Ovary (tissue), 7 donors: ENCODE measurements at regions not wholly inside any gene's neighbourhood (a gene's known extent, or its start where the extent isn't known, plus 50 kb on each side); places are given as distances from the start of the nearest gene placed in this dataset.

ENCODE experiments used
- DNase-seq, 5 donors: peaks; one replicate each; pipeline ENCODE4 v3.0.0-alpha.2; 2019 to 2020
- H3K27ac ChIP-seq, 2 donors: fragments of 200-600 bp; one replicate each; pipeline versions ENCODE4 v1.5.1 to v1.8.0; 2019 to 2022
- H3K27me3 ChIP-seq: fragments of 200-600 bp; one replicate; pipeline ENCODE4 v1.8.0; 2022
- H3K36me3 ChIP-seq: fragments of 200-600 bp; sonication (generic); one replicate; pipeline ENCODE4 v1.5.1; 2019
- H3K4me1 ChIP-seq: one replicate; pipeline ENCODE4 v1.8.1; 2013; ENCODE audit warnings: mild to moderate bottlenecking, moderate library complexity; ENCODE audit not compliant: insufficient read depth
- H3K4me3 ChIP-seq: fragments of 200-600 bp; sonication (generic); one replicate; pipeline ENCODE4 v1.5.1; 2017
- H3K9me3 ChIP-seq, 2 donors: fragments of 200-600 bp in 1 of 2; sonication (generic) in 1 of 2; one replicate each; pipeline versions ENCODE4 v1.5.1 to v1.8.1; 2013 to 2019; ENCODE audit warnings: mild to moderate bottlenecking in 1 of 2, moderate library complexity in 1 of 2
- EP300 ChIP-seq: sonication (generic); formaldehyde crosslinking; IDR thresholded peaks from one replicate; pipeline ENCODE4 v1.6.1; 2017; ENCODE audit warnings: antibody characterized with exemption
- POLR2A ChIP-seq: fragments of 450-650 bp; IDR thresholded peaks from one replicate; pipeline ENCODE4 v1.6.1; 2017; ENCODE audit warnings: antibody characterized with exemption, mild to moderate bottlenecking, moderate library complexity
- WGBS, 3 donors: extraction: QIAGEN DNeasy Blood & Tissue Kit in 1 of 3; methylation state at CpG; one replicate each; pipeline versions ENCODE4 v1.1.5 to v1.1.7; 2013 to 2017; 5-methylcytosine and 5-hydroxymethylcytosine counted together
- intact Hi-C, 4 donors: fragments of 100-400 bp; cut with DNase I; formaldehyde crosslinking; loops; one replicate each; pipeline versions ENCODE4 v1.11.0 to v1.15.1; 2022 to 2023
- TF ChIP-seq, protein P1 (sequence below), 3 donors: fragments of 450-650 bp in 2 of 3; fragments of 200-600 bp in 1 of 3; IDR thresholded peaks; one replicate each; pipeline versions ENCODE4 v1.5.1 to v1.8.0; 2016 to 2022; ENCODE audit warnings: antibody characterized with exemption in 3 of 3, mild to moderate bottlenecking in 1 of 3
- donor health status: DM: no; HTN: no; CAD: no; lungs with moderate emphysema.
- donor health status: DM: no; HTN: no; CAD: no.
- donor health status: Bipolar disorder and iron deficiency.
- donor health status: DM: no; HTN: no; CAD: no.
- donor health status: DM: yes; HTN: yes; CAD: no.

DNA sequence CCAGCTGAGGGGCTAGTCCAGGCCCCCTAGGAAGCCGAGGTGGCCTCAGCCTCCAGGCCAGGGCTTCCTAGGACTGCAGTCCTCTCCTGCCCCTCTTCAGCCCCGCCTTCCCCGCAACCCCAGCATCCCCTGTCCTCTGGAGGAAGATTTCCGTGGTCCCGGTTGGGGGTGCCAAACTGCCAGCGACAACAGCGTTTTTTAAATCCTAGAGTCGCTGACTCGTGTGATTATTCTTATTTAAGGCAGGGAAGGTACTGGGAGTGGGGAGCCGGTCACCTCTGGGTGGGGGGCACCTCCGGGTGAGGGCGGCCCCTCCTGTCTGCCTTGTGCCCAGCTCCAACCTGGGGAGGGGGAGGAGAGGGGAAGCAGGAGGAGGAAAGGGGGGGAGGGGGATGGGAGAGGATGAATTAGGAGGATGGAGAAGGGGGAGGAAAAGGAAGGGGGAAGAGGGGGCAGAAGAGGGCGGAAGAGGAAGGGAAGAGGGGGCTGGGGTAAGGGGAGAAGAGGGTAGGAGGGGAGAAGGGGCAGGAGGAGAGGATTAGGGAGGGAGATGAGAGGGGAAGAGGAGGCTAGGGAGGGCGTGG lies 173.1 kb upstream of the IER5L start:
- Histone ChIP-seq H3K4me1 (peaks cover 13% of the 10 kb centered on the region), H3K4me3 (no peak overlapping the region), H3K27me3 (no peaks in the 10 kb centered on the region), H3K36me3 (no peaks in the 10 kb centered on the region), H3K27ac (peak overlapping the region; percentile 82 to 86), H3K9me3 (no peaks in the 10 kb centered on the region)
- peak; percentile 61 to 72 (median 65) for DNase-seq
- TF ChIP-seq POLR2A (no peak), EP300 (no peak)
- TF ChIP-seq, protein P1, sequence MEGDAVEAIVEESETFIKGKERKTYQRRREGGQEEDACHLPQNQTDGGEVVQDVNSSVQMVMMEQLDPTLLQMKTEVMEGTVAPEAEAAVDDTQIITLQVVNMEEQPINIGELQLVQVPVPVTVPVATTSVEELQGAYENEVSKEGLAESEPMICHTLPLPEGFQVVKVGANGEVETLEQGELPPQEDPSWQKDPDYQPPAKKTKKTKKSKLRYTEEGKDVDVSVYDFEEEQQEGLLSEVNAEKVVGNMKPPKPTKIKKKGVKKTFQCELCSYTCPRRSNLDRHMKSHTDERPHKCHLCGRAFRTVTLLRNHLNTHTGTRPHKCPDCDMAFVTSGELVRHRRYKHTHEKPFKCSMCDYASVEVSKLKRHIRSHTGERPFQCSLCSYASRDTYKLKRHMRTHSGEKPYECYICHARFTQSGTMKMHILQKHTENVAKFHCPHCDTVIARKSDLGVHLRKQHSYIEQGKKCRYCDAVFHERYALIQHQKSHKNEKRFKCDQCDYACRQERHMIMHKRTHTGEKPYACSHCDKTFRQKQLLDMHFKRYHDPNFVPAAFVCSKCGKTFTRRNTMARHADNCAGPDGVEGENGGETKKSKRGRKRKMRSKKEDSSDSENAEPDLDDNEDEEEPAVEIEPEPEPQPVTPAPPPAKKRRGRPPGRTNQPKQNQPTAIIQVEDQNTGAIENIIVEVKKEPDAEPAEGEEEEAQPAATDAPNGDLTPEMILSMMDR (IDR thresholded peaks at IDR 0.05) = no peak
- intact Hi-C loops = no loop called here
- WGBS, 3 donors = 28 to 51% (median 48%) methylated on average over 11 to 14 of the region's 14 CpGs

DNA sequence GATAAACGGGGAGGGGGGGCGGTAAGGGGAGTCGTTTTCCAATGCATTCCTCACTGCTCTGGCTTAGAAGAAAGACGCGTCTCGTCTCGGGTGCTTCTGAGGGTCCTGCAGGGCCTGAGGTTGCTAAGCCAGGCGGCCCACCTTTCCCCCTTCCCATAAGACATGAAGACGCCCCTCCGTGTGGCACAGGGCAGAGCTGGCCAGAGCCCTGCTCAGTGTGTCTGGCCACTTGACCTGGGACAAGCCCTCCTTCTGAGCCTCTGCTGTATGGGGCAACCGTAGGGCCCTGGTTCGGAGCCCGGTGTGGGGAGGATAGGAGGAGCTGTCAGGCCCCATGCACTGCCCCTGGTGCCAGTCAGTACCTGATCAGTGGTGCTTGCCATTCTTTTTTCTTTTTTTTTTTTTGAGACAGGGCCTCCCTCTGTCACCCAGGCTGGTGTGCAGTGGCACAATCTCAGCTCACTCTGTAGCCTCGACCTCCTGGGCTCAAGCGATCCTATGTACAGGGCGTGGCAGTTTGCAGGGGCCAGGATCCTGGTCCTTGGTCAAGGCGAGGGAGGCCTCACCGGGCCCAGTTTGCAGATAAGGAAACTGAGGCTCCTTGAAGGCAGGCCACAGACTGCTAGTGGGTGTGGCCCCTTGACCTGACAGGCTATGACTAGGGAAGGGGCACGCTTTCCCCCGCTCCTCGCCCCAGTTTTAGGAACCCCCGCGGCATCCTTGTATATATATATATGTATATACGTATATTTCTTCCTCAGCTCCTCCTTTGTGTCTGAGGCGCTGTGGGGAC lies 172.3 kb upstream of the IER5L start:
- intact Hi-C loops = no loop called here
- WGBS, 3 donors = 79 to 86% (median 84%) methylated on average over 23 to 25 of the region's 25 CpGs
- Histone ChIP-seq H3K27ac (peak overlapping the region; percentile 82 to 86), H3K27me3 (no peaks in the 10 kb centered on the region), H3K9me3 (no peaks in the 10 kb centered on the region), H3K4me3 (no peak overlapping the region), H3K4me1 (peaks cover 13% of the 10 kb centered on the region), H3K36me3 (no peaks in the 10 kb centered on the region)
- TF ChIP-seq EP300 = no peak
- TF ChIP-seq, protein P1 (IDR thresholded peaks at IDR 0.05) = no peak
- no peak for TF ChIP-seq POLR2A
- DNase-seq = peak in 1 of 5 donors; percentile 43

DNA sequence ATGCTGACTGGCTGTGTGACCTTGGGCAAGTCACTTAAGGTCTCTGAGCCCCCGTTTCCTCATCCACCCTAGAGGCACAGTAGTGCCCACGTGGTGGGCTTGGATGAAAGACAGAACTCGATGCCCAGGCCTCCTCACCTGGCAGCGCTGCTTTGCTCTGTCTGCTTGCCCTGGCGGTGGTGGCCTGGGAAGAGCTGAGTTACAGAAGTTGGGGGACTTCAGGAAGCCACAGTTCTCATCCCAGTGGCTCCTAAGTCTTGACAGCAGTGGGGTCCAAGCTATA lies 171.5 kb upstream of the IER5L start:
- intact Hi-C loops = no loop called here
- 83 to 87% (median 84%) methylated on average over 3 to 5 of the region's 5 CpGs for WGBS, 3 donors
- Histone ChIP-seq H3K27me3 (no peaks in the 10 kb centered on the region), H3K4me1 (peaks cover 13% of the 10 kb centered on the region), H3K9me3 (no peaks in the 10 kb centered on the region), H3K36me3 (no peaks in the 10 kb centered on the region), H3K4me3 (no peak overlapping the region), H3K27ac (peak overlapping the region in 1 of 2 donors; percentile 82)
- TF ChIP-seq POLR2A (no peak), EP300 (no peak)
- TF ChIP-seq, protein P1 (IDR thresholded peaks at IDR 0.05) = no peak
- no peak for DNase-seq

DNA sequence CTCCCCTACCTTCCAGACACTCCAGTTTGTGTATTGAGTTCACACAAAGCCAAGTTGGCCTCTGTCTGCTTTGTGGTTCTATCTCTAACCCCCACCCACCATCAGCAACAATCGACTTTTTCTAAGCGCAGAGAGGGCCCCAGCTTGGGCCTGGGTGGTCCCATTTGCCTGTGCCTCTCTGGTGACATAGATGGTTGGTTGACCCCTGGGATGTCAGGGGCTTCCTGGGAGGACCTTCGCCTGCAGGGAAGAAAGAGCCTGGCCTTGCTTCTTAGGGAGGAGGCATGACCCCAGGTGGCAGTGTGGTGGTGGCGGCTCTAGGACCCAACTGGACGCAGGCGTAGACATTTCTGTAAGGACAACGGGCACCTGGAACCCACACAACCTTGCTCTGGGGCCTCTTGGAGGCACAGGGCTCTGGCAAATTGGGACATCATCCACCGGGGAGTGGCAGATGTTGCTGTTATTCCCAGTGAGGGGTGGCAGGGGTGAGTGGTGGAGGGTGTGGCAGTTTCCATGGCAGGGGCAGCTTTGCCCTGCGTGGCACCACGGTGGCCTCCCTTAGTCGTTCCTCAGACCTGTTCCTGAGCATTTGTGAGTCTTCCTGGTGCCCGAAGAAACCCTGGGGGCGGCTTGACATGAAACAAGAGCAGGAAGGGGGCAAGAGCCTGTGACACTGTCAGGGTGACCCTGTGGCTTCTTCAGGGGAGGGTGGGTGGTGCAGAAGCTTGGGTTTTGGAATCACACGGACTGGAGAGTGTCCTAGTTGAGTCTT lies 171.0 kb upstream of the IER5L start:
- no peak overlapping the region for H3K27ac ChIP-seq

More for the DNA sequence above, 171.0 kb upstream of the IER5L start:
- Histone ChIP-seq H3K9me3 (no peaks in the 10 kb centered on the region), H3K4me1 (peaks cover 13% of the 10 kb centered on the region), H3K27me3 (no peaks in the 10 kb centered on the region), H3K36me3 (no peaks in the 10 kb centered on the region), H3K4me3 (no peak overlapping the region)
- TF ChIP-seq, protein P1 (IDR thresholded peaks at IDR 0.05) = no peak
- TF ChIP-seq EP300 (no peak), POLR2A (no peak)
- DNase-seq = no peak
- intact Hi-C loops = no loop called here
- WGBS, 3 donors = 81 to 86% (median 82%) methylated on average over 13 to 14 of the region's 14 CpGs
